ENCODE measurements at regions not wholly inside any gene's neighbourhood (a gene's known extent, or its start where the extent isn't known, plus 50 kb on each side); places are given as distances from the start of the nearest gene placed in this dataset.

- TF ChIP-seq CTCF (IDR thresholded peaks at IDR 0.05; ENCODE audit: poor library complexity), result no peak
- TF ChIP-seq EZH2phosphoT487 (IDR thresholded peaks at IDR 0.05; ENCODE audit: low read depth, severe bottlenecking, unreplicated experiment), result no peak
Measured at GRCh38 chr2:57313678-57314077, 732.9 kb upstream of the VRK2 start.

Measured in hepatocyte (in vitro differentiated cells).